ENCODE measurements at regions not wholly inside any gene's neighbourhood (a gene's known extent, or its start where the extent isn't known, plus 50 kb on each side); places are given as distances from the start of the nearest gene placed in this dataset.

- TF ChIP-seq CUX1 (IDR thresholded peaks at IDR 0.05; ENCODE audit: insufficient replicate concordance, low read depth, low read length): no peak
Observed at GRCh38 chr11:96714689-96715088, 324.9 kb downstream of the JRKL start (continued).

GRCh38 chr11:96715208-96715607 lies 325.4 kb downstream of the JRKL start:
- no peaks in the 10 kb centered on the region for H3K36me3 ChIP-seq (ENCODE audit: control insufficient read depth in 2 of 2, insufficient read depth in 2 of 2, low read length in 1 of 2)
- no TSS peak for BruUV-seq (replicated peaks)
- no peak overlapping the region for H3K27ac ChIP-seq (ENCODE audit: control insufficient read depth, insufficient read depth)
- ChIA-PET SMC1A (ENCODE audit: uncharacterized antibody, unreplicated experiment) (interaction anchor here (1.2 kb wide), 1 partner anchor 16 kb away, joined by 3 read pairs; no protein-coding TSS in a partner anchor), POLR2A (no interaction called here), RAD21 (ENCODE audit: unreplicated experiment) (no interaction called here), CTCF (no interaction called here)
- intact Hi-C loops (cut with micrococcal nuclease; ENCODE audit: unreplicated experiment) (no loop called here), in situ Hi-C loops (cut with MboI) (no loop called here)
- H3K9me3 ChIP-seq (replicated peaks; ENCODE audit: control insufficient read depth, insufficient read depth, low read length): no peaks in the 10 kb centered on the region
- FAIRE-seq (no peak), DNase-seq (ENCODE audit: low read depth, low spot score) (no peak), ATAC-seq (no peak)
- H3K4me3 ChIP-seq: no peak overlapping the region
- no peaks in the 10 kb centered on the region for H3K79me2 ChIP-seq (ENCODE audit: control insufficient read depth, insufficient read depth, low read length)
- no peak for TF ChIP-seq SMARCA5 (IDR thresholded peaks at IDR 0.05)
- TF ChIP-seq ZBTB11 (CRISPR knock-in tag; IDR thresholded peaks at IDR 0.05): no peak
- TF ChIP-seq E2F4 (IDR thresholded peaks at IDR 0.05; ENCODE audit: low read depth, low read length): no peak
- TF ChIP-seq ATF7 (IDR thresholded peaks at IDR 0.05; ENCODE audit: low read depth): no peak
- TF ChIP-seq SIX5 (IDR thresholded peaks at IDR 0.05; ENCODE audit: low read depth, low read length, severe bottlenecking): no peak
- TF ChIP-seq NBN (IDR thresholded peaks at IDR 0.05): no peak
- TF ChIP-seq CHD4 (IDR thresholded peaks at IDR 0.05): no peak
- TF ChIP-seq KLF5 (IDR thresholded peaks at IDR 0.05; ENCODE audit: partially characterized antibody): no peak
- no peaks in the 10 kb centered on the region for H3K27me3 ChIP-seq (replicated peaks in 1 of 2; ENCODE audit: control insufficient read depth in 2 of 2, insufficient read depth in 2 of 2, low read length in 1 of 2)
- H2AFZ ChIP-seq (ENCODE audit: control insufficient read depth, low read depth, low read length): no peak overlapping the region
- no peak overlapping the region for H3K4me2 ChIP-seq (ENCODE audit: control insufficient read depth, insufficient read depth)
- H4K20me1 ChIP-seq (ENCODE audit: control insufficient read depth, insufficient read depth): no peaks in the 10 kb centered on the region
- H3K9ac ChIP-seq (ENCODE audit: control insufficient read depth, insufficient read depth, low read length): no peak overlapping the region
- 5% methylated on average over 3 of the region's 3 CpGs for WGBS (ENCODE audit: insufficient coverage, insufficient replicate concordance, low lambda C conversion rate, missing lambda C conversion rate)
- H3K4me1 ChIP-seq (ENCODE audit: control insufficient read depth, insufficient read depth, low read length): no peaks in the 10 kb centered on the region

Measured in GM12878 (cell line).